HG03342 (cell line): ENCODE measurements at regions not wholly inside any gene's neighbourhood (a gene's known extent, or its start where the extent isn't known, plus 50 kb on each side); places are given as distances from the start of the nearest gene placed in this dataset.

ENCODE experiments used
- ATAC-seq: cut with Tn5 transposase; IDR thresholded peaks from one replicate; pipeline ENCODE4 v1.9.1; 2021; ENCODE audit warnings: mild to moderate bottlenecking, moderate library complexity; ENCODE audit not compliant: unreplicated experiment

DNA sequence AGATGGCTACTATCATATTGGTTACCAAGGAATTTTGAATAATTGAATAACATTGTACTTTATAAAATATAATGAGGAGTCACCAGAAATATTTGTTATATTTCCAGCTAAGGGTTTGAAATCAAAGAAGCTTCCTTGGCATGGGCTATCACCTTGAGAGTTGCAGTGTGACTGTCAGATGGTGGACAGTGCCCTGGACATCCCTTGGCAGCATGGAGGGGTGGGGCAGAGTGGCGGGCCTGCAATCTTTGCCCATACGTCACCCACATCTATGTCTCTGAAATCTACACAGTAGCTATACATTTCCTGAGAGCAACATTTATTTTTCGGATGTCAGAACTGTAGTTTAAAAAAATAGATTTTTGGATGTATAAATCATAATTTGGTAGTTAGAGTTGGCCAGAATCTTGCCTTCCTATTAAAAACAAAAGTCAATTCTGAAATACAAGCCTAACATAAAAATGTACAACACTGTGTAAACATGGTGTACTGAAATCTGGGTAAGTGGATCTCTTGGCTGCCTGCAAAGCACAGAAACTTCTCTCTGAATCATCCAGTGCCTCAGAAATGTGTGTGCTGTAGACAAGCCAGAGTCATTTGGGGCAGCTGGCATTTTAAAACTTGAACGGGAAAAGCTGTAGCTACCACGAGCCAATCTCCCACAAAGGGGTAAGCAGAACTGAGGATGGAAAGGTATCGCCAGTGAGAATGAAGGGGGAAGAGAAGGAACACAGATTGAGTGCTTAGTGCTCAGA, 124.2 kb upstream of the ARHGAP28 start:
- no peak for ATAC-seq

DNA sequence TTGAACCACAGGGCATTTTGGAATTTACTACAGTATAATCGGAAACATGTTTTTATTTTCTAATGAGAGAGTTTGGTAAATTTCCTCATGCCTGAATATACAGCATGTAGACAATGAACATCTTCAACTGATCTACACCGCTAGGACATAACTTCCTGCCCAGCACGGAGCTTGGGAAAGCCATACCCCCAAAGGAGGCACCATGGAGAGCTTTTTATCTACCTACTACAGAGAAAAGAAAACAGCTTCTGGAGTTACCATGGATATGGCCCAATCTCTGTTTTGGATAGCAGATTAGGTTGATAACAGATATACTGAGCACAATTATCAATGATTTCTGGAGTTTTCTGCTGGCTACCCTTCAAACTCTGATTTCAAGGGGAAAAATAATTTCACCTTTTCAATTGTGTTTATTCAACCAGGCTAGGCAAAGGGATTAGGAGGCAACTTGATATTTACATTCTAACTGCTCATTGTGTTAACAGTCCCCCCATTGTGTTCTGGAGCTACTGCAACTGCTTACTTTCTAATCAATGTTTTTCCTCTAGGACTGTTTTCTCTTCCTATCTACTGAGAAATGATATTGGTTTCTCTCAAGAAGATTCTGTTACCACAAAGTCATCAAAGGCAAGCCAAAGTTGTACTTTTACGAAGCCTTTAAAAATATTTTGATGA, 123.0 kb upstream of the ARHGAP28 start:
- ATAC-seq: no peak

DNA sequence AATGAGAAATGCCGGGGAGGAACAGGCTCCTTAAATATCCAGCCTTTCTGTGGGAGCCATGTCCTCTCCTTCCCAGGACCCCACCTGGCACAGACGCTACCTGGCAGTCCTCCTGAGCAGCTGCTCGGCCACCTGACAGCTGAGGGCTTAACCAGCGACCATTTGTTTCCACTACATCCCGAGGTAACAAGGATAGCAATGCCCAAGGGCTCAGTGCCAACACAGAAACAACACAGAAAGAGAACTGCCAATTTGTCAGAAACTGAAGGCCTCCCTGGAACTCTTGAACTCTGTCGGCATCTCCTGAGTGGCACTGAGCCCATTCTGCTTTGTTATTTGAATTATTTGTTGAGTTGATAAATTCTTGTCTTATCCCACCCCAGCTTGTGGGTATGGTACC, 122.2 kb upstream of the ARHGAP28 start:
- ATAC-seq: no peak

DNA sequence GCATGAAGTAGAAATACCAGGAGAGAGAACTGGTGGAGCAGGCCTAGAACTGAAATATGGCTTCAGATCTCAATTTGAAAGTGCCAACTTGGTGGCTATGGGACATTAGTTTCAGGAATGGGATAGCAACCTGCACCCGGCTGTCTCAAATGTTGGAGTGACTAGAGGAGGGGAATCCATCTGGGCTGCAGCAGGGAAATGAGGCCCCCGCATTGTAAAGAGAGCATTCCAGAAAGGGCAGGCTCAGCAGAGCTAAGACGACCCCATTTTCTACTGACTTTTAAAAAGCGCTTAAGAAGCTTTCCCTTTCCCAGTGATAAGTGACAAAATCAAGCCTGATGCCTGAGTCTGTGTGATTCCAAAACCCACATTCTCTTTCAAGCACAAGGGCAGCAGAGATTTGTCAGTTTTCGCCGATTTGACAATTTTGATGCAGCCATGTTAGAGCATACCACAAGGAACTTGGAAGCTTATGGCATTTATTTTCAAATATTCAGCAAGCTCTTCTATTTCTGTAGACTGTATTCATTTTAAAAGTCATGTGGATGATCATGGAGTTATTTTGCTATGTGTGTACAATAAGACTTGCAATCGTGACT, 119.8 kb upstream of the ARHGAP28 start:
- no peak for ATAC-seq

DNA sequence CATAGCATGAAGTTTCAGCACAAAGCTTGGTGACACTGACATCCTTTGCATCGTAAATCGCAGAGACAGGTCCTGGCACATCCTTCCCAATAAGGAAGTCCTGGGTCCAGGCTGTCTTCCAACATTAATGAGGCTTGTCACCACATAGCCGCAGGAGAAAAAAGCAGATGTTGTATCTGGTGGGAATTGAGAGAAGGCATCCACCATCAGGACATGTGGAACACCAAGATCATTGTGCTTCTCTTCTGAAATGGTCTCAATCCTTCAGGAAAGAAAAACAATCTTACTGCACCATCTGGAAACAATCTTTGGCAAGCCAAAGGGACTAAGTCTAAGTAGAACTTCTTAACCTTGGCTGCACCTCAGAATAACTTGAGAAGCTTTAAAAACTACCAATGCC, 119.0 kb upstream of the ARHGAP28 start:
- ATAC-seq: no peak

DNA sequence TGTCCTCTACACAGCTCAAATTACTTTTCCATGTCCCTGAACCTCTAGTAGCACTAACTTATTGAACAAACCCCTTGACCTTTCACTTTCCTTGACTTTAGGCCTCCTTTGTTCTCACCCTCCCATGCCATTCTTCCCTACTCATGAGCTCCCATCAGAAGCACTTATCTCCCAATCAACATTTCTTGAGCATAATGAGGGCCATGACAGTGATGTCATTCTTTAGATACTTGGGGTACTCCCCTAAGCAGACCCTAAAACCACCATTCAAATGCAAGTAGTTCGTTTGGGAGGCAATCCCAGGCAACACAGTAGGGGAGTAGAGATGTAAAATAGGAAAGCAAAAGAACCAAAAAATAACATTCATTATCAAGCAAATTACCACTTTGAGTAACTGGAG, 115.9 kb upstream of the ARHGAP28 start:
- ATAC-seq: no peak

DNA sequence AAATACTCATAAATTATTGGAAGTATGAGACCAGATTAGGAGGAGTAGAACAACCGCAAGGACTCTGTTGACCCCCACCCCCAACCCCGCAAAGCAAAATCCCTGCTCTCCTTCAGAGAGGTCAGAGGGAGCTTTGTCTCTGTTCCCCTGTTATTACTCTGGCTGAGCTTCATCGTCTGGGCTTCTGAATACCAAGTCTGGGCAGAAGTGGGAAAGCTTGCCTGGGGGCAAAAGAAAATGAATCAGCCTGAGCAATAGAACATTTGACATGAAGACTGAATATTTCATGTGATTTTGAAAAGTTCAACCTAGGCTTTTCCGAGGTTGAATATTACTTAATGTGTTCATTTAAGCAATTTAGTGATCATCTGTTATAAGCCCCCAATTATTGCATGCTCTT, 114.6 kb upstream of the ARHGAP28 start:
- no peak for ATAC-seq

DNA sequence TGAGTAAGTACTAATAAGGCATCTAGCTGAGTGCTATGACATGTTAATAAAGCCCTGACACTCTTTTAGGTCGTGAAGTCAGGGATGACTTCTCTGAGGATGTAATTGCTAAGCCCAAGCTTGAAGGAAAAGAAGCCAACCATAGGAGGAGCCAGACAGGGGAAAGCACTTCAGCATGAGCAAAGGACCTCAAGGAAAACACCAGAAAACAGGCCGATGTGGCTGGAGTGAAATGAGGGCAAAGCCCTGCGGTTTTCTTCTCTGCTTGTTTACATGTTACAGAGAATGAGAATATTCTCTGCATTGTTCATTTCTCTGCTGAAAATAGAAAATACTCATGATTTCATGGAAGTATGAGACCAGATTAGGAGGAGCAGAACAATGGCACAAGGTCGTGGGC, 112.5 kb upstream of the ARHGAP28 start:
- ATAC-seq: no peak

DNA sequence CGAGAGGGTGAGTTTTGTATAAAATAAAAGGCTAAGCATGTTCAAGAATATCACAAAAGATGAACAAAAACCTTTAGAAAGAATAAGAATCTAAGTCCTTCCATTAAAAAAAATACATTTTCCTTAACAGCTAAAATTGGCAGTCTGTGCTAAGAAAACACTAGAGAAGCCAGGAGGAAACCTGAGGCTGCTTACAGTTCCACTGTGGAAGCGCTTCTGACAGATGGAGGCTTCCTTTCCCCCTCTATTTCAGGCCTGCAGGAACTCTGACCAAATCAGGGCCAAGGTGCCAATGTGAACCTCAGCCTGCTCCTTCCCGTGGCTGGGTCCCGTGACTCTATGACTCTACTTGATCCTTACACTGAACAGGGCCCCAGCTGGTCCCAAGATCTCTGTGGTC, 108.1 kb upstream of the ARHGAP28 start:
- ATAC-seq: no peak

DNA sequence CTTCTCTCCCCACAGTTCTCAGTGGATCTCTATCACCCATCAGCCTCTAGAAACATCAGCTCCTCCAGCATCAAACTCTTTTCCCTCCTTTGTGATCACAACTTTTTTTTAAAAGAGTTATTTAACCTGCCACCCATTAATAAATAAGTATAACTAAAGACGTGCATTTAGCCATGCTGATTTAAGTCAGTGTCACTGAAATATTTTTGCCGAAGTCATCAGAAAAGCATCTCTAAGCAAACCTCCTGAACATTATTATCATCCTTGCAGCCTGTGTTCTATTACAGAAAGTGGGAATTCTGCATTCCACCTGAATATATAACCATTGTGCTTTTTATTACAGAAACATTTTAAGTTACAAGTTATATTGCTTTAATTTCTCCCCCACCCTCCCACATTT, 106.2 kb upstream of the ARHGAP28 start:
- ATAC-seq: no peak

DNA sequence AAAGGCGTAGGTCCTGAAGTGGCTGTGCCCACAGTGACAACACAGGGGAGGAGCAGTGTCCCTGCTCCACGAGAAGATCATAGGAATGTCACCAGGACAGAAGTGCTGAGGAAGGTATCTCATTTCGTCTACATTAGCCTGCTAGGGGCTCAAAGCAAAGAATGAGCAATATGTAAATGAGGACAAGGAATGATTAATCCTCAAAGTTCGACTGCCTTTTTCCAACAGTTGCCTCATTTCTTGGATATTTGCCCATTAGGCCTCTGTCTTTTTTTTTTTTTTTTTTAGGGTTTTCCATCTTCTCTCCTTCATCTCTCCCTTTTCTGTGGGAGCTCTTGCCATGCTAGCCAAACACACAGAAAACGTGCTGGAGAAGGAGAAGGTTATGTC, 105.2 kb upstream of the ARHGAP28 start:
- ATAC-seq: no peak

DNA sequence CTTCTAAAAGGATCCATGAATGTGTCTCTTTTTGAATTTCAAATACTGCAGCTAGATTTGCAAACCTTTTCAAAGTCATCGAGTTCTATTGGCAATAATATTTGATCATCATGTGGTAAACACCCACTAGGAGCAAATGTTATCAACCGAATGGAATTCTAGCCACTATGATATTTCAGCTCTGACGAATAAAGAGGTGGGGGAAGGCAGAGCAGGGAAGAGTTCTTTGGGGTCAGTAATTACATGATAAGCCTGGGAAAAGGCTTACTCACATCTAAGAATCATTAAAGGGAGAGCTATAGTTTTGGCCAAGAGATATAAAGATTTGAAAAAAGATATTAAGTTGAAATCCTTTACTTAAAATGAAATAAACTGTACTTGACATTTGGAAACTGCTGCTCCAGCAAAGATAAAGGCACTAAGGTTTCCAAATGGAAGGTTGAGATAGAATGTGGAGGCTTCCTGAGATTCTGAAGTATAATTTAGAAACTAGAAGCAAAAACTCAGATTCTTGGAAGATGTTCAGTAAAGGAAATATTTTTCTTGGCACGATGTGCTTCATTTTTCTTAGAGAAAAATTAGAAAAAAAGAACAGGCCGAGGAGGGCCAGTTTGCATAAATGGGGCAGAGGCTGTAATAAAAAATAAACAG, 104.7 kb upstream of the ARHGAP28 start:
- ATAC-seq: no peak

DNA sequence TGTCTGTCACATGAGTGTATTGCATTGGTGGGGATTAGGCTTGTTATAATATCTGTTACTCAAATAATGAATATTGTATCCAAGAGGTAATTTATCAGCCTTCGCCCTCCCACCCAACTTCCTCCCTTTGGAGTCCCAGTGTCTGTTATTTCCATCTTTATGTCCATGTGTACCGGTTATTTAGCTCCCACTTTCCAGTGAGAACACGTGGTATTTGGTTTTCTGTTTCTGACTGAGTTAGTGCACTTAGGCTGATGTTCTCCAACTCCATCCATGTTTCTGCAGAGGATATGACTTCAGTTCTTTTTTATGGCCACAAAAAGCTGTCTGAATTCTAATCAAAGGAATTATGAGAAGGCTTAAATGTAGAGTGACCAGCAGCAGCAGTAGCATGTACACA, 104.0 kb upstream of the ARHGAP28 start:
- ATAC-seq: no peak

DNA sequence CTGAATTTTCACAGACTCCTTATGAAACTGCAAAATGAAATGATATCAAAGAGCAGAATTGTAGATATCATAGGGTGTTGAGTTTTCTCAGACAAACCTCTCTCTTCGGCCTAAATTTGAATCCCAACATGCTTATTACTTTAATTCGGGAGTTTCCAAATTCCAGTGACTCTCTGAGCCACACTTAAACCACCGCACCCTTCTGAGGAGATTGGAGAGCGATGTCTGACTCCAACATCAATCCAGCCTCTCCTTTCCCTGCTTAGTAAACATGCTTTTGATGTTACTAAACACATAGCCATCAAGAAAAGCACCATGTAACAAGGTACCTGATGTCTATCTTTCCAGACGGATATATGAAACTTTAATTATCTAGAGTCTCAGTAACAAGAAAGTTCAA, 103.1 kb upstream of the ARHGAP28 start:
- ATAC-seq: no peak

DNA sequence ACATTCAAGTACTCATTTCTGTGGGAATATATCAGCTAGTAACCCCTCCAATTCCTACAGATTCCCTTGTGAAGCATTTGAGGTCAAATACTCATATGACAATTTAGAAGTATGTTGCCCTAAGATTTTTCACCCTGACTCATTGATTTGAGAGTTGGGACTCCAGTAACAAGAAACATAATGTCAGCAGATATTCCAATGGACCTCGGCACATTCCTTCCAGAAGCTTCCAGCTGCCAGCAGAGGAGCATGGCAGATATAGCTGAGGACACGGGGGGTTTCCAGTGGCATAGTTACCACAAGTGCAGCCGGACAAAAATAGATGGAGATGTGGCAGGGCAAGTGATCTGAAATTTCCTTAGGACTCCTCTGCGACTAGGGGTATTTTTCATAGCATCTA, 101.9 kb upstream of the ARHGAP28 start:
- no peak for ATAC-seq

DNA sequence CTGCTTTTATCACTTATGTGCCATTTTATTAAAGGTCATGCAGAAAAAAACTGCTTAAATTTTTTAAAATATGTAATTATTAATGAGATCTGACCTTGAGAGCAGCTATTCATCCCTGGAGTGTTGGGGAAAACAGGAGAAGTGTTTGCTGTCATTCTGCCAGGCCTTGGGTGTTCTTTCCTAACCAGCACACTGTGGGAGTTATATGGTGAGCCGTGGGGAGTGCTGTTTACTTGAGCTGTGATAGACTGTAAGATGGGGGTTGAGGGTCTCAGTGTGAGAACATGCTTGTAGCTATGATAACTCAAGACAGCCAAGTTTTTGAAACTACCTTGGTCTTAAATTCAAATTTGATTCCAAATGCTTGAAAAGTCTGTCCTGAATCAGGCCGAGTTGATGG, 101.3 kb upstream of the ARHGAP28 start:
- no peak for ATAC-seq

DNA sequence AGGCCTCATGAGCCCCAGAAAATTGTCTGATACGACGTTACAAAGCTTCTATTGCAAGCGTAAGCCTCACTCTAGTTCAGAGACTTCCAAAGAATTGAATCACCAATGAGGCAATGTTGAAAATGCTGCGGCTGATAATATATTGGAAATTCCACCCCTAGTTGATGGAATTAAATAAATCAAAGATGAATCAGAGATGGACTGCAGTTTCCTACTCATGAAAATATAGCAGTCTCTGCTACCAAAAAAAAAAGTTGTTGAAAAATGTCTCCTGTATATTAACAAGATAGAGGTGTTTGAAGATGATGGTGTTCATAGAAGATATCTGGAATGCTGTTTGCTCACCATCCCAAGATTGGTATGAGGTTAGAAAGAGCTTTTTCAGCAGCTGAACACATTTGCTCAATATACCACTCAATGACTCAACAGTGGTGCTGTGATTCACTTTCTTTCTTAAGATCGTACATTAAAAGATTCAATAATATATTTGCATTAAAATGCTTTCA, 99.8 kb upstream of the ARHGAP28 start:
- no peak for ATAC-seq

DNA sequence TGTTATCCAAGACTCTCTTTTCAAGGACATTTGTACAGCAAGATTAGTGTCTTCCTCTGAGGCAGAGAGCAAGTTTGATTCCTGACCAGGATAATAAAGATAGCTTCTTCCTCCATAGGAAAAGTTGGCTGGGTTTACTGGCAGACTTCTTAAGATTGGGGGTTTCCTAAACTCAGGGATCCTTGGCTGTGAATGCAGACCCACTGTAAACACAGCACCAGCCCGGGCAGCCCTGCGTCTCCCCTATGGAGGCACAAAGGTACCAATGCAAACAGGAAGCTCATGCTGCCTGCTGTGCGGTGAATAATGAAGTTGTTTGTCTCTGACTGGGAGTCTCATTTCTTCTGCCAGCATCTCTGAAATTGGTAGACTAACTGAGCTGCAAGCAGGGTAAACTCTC, 96.2 kb upstream of the ARHGAP28 start:
- no peak for ATAC-seq

DNA sequence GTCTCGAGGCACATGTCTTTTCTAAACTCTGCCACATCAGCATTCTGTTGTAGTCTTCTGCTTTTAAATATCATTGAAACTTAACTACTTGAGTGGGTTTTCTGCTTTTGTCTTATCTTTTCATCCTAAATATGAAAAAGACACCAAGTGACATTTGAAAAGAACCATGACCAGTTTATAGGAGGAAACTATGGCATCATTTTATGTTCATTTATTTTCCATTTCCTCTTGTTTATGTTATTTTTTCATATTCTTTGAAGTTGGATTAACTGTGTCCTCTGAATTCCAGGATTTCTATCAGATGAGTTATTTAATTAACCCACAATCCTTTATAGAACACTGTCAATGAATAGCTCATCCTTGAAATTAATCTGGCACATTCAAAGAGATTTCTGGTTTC, 93.4 kb upstream of the ARHGAP28 start:
- no peak for ATAC-seq

DNA sequence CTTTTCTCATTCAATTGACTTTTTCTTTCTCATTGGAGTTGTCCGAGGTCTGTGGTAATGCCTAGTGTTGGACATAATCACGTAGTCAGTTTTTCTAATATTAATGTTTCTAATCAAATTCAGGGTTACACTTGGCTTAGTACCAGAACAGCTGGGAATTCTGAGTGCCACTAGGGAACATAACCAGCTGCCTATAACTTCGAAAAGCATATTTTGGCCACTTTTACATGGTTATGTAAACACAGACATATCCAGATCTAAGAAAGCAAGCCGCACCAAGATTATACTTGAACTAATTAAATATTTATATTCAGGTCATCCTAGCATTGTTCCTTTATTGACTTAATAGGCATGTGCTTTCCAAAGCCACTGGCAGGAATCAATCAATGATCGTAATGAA, 91.1 kb upstream of the ARHGAP28 start:
- no peak for ATAC-seq

DNA sequence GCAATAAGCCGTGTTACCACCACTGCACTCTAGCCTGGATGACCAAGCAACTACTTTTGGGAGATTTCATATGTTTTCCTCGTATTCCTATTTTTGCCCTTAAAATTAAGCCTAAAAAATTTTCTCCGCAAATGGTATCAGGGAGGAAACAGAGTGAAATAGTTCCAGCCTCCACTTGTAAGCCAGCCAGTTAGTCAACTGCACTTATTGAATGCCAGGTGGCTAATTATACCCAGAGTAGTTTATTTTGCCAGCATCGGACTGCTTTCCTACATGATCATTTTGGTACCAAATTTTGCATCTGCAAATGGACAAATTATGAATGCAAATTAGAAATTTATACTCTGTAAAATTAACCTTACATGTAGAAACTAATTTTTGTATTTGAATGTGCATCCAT, 90.2 kb upstream of the ARHGAP28 start:
- ATAC-seq: no peak
